Activated CD4-positive, alpha-beta memory T cell treated with anti-CD3 and anti-CD28 coated beads for 36 hours (primary cell): ENCODE measurements at regions not wholly inside any gene's neighbourhood (a gene's known extent, or its start where the extent isn't known, plus 50 kb on each side); places are given as distances from the start of the nearest gene placed in this dataset.

ENCODE experiments used
- CTCF ChIA-PET: fragments of 350-600 bp; sonication (Branson Sonifier 250); formaldehyde crosslinking; loops from one replicate; lab custom pipeline; 2021; ENCODE audit warnings: antibody characterized with exemption, inconsistent platforms; lab: Charles Lee
- POLR2A ChIA-PET: fragments of 350-600 bp; sonication (Branson Sonifier 250); formaldehyde crosslinking; loops from one replicate; lab custom pipeline; 2021; ENCODE audit warnings: antibody characterized with exemption; lab: Charles Lee
- DNase-seq: peaks from one replicate; pipeline ENCODE4 v3.0.0-alpha.2; 2020
- H3K27ac Mint-ChIP-seq: one replicate; pipeline ENCODE4 v1.8.0; 2021; ENCODE audit warnings: mixed read lengths
- H3K27me3 Mint-ChIP-seq: one replicate; pipeline ENCODE4 v1.8.0; 2021; ENCODE audit warnings: mixed read lengths
- H3K36me3 Mint-ChIP-seq: one replicate; pipeline ENCODE4 v1.8.0; 2021; ENCODE audit warnings: mixed read lengths
- H3K4me1 Mint-ChIP-seq: one replicate; pipeline ENCODE4 v1.8.0; 2021; ENCODE audit warnings: low read depth, mixed read lengths
- H3K4me3 Mint-ChIP-seq: one replicate; pipeline ENCODE4 v1.8.0; 2021; ENCODE audit warnings: mild to moderate bottlenecking, mixed read lengths
- H3K9me3 Mint-ChIP-seq: one replicate; pipeline ENCODE4 v1.8.0; 2021; ENCODE audit warnings: mixed read lengths
- intact Hi-C: fragments of 100-400 bp; cut with micrococcal nuclease; formaldehyde crosslinking; loops from one replicate; pipeline ENCODE4 v1.15.1; 2023

DNA sequence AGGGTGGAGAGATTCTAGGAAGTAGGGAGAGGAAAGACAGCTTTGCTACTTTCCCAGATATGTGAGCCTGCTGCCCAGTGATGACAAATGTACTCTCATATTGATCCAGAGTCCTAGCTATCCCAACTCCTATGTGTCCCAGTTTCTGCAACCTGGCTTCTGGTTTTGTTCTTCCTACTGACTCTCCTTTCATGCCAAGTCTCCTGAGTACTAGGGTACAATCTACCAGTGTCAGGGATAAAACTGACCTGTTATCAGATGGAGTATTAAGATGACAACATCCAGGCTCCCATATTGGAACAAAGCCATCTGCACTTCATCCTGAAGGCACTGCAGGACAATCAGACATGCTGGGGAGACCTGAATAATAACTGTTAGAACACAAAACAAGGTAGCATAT, 233.7 kb upstream of the PHYHIPL start:
- intact Hi-C loops: no loop called here
- H3K27ac Mint-ChIP-seq: no peak overlapping the region

DNA sequence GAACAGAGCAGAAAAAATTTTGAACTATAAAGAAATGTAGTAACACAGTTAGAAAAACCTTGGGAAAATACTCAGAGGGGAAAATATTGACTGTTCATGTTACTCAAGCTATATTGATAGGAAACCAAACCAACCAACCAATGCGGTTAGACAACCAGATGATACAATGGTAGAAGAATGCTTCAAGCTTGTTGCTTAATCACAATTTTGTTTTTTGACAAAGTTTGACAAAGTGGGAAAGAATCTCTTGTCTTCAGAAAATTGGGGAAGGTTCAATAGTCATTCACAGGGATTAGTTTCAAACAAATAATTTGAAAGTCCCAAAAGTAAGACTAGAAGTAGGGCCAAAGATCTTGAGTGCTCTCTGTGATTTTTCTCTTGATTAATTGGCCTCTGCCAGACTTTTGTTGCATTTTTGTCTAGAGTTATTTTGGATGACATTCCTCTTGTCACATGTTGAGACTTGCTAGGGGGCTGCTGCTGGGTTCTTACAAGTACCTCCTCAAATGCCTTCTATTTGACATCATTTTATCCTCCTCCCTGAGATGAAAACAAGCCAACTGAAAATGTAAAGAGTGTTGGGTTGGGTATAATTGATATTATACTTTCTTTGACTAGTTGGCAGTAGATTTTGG, 233.1 kb upstream of the PHYHIPL start:
- CTCF ChIA-PET: interaction anchor here (1.1 kb wide), 1 partner anchor 8 kb away, joined by 3 read pairs; no protein-coding TSS in a partner anchor
- H3K27ac Mint-ChIP-seq: no peak overlapping the region
- intact Hi-C loops: no loop called here
- H3K9me3 Mint-ChIP-seq: no peaks in the 10 kb centered on the region
- POLR2A ChIA-PET: no interaction called here
- H3K27me3 Mint-ChIP-seq: no peaks in the 10 kb centered on the region
- DNase-seq: no peak
- no peaks in the 10 kb centered on the region for H3K4me1 Mint-ChIP-seq
- H3K4me3 Mint-ChIP-seq: no peak overlapping the region
- H3K36me3 Mint-ChIP-seq: no peaks in the 10 kb centered on the region

More for the DNA sequence above, 233.7 kb upstream of the PHYHIPL start:
- H3K27me3 Mint-ChIP-seq: no peaks in the 10 kb centered on the region
- ChIA-PET CTCF (interaction anchor here (1.1 kb wide), 1 partner anchor 9 kb away, joined by 3 read pairs; no protein-coding TSS in a partner anchor), POLR2A (no interaction called here)
- no peak overlapping the region for H3K4me3 Mint-ChIP-seq
- H3K36me3 Mint-ChIP-seq: no peaks in the 10 kb centered on the region
- H3K4me1 Mint-ChIP-seq: no peaks in the 10 kb centered on the region
- H3K9me3 Mint-ChIP-seq: no peaks in the 10 kb centered on the region
- DNase-seq: no peak

DNA sequence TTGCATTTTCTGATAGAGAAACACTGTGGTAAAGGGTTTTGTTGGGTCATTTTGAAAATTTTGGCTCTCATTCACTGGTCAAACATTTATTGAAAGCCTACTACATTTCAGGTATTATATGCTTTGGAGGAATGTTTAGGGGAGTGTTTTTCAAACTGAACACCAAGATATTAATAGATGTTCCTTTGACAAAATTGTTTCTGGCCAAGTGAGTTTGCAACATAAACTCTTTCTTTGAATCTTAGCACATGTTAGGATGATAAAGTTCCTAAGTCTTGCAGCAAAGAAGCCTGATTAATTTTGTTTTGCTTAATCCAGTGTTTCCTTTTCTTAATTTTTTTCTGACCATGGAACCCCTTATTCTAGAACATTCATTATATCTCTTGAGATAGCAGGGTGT, 232.5 kb upstream of the PHYHIPL start:
- intact Hi-C loops: no loop called here
- Mint-ChIP-seq H3K4me3 (no peak overlapping the region), H3K9me3 (no peaks in the 10 kb centered on the region), H3K4me1 (no peaks in the 10 kb centered on the region), H3K27ac (no peak overlapping the region), H3K27me3 (no peaks in the 10 kb centered on the region), H3K36me3 (no peaks in the 10 kb centered on the region)
- CTCF ChIA-PET: no interaction called here
- DNase-seq: no peak
- POLR2A ChIA-PET: no interaction called here

DNA sequence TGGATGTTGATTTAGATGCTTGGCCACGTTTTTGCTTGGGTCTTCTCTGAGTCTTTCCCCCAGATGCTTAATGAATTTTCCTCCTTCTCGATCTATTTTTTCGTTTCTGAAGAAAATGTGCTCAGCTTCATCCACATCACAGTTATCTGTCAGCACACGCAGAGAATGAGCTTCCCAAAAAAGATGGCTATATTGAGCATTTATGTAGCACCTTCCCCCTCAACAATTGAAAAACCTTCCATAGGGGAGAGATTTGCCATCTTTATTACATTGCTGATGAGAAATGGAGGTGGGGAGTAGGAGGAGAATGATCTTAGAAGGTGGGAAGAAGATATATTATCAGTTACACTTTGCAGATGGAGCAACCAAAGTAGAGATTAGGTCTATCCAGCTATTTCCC, 228.1 kb upstream of the PHYHIPL start:
- no peak for DNase-seq
- CTCF ChIA-PET: interaction anchor here (0.5 kb wide), 1 partner anchor 1995 kb away, joined by 3 read pairs; no protein-coding TSS in a partner anchor
- intact Hi-C loops: no loop called here
- H3K36me3 Mint-ChIP-seq: no peaks in the 10 kb centered on the region
- no peaks in the 10 kb centered on the region for H3K4me1 Mint-ChIP-seq
- no peaks in the 10 kb centered on the region for H3K9me3 Mint-ChIP-seq
- H3K27me3 Mint-ChIP-seq: peaks cover 1% of the 10 kb centered on the region
- no peak overlapping the region for H3K27ac Mint-ChIP-seq
- POLR2A ChIA-PET: no interaction called here
- H3K4me3 Mint-ChIP-seq: no peak overlapping the region

DNA sequence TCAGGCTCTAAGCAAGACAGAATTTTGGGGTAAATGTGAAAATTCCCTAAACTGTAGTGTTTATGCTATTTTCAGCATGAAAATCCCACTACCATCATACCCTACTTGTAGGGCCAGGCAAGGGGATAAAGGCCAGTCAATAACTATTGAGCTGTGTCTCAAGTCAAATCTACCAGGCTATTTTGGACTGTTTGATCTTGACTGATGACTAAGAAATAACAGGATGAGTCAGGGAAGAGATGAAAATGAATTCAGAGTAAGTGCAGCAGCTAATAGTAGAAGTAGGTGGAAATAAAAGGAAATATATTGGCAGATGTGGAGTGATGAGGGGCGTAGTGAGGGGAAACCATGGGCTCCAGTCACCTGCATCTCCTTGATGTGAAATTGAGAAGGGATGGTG, 225.8 kb upstream of the PHYHIPL start:
- peaks cover 1% of the 10 kb centered on the region for H3K27me3 Mint-ChIP-seq
- H3K4me3 Mint-ChIP-seq: no peak overlapping the region
- ChIA-PET POLR2A (no interaction called here), CTCF (no interaction called here)
- no peak overlapping the region for H3K27ac Mint-ChIP-seq
- H3K9me3 Mint-ChIP-seq: no peaks in the 10 kb centered on the region
- no peak for DNase-seq
- intact Hi-C loops: no loop called here
- H3K4me1 Mint-ChIP-seq: no peaks in the 10 kb centered on the region
- H3K36me3 Mint-ChIP-seq: no peaks in the 10 kb centered on the region

DNA sequence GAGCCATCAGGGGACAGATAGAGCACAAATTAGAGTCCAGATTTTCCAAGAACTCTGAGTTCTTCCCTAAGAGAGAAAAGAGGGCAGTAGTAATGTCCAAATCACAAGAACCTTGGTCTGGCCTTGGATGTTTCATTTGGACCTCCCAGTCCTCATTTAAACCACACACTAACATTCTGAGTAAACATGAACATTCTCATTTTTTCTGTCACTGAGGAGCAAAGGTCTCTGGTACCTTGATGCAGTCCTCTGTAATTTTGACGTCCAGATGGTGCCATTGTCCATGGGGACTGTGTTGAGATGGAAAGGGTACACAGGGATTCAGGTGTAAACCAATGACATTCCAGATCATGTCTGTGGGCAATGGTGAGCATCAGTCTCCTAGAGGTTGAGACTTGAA, 225.4 kb upstream of the PHYHIPL start:
- CTCF ChIA-PET: interaction anchor here (1.2 to 1.7 kb wide), 2 partner anchors 44 to 671 kb away, joined by 3 to 7 read pairs; no protein-coding TSS in a partner anchor
- no peaks in the 10 kb centered on the region for H3K4me1 Mint-ChIP-seq

DNA sequence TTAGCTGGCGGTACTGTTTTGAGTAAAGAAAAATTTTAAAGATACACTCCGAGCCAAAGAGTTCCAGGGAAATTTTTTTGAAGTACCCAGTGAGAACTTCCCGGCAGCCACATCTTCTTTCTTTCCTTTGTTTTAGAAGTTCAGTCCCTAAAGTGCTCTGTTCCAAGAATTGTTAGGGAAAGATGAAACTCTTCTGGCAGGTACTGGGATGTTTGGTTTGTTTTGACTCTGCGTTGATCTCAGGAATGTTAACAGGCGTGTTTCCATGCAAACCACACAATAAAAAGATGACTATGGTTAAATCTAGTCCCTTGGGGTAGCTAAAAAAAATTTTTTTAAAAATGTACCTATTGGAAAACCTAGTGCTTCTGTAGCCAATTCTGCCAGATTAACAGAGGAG, 224.7 kb upstream of the PHYHIPL start:
- H3K4me3 Mint-ChIP-seq: no peak overlapping the region
- CTCF ChIA-PET: interaction anchor here (0.6 to 1.7 kb wide), 5 partner anchors 9 to 671 kb away, joined by 3 to 7 read pairs (median 3); no protein-coding TSS in a partner anchor
- peaks cover 1% of the 10 kb centered on the region for H3K27me3 Mint-ChIP-seq
- no peaks in the 10 kb centered on the region for H3K36me3 Mint-ChIP-seq
- H3K9me3 Mint-ChIP-seq: no peaks in the 10 kb centered on the region
- H3K27ac Mint-ChIP-seq: no peak overlapping the region
- no peak for DNase-seq
- intact Hi-C loops: loop anchor here (2.0 kb wide), 1 partner anchor 289 kb away; no protein-coding TSS in a partner anchor
- H3K4me1 Mint-ChIP-seq: no peaks in the 10 kb centered on the region
- POLR2A ChIA-PET: no interaction called here

More for the DNA sequence above, 225.4 kb upstream of the PHYHIPL start:
- Mint-ChIP-seq H3K27ac (no peak overlapping the region), H3K4me3 (no peak overlapping the region), H3K9me3 (no peaks in the 10 kb centered on the region), H3K36me3 (no peaks in the 10 kb centered on the region), H3K27me3 (peaks cover 1% of the 10 kb centered on the region)
- POLR2A ChIA-PET: no interaction called here
- intact Hi-C loops: no loop called here
- DNase-seq: no peak

DNA sequence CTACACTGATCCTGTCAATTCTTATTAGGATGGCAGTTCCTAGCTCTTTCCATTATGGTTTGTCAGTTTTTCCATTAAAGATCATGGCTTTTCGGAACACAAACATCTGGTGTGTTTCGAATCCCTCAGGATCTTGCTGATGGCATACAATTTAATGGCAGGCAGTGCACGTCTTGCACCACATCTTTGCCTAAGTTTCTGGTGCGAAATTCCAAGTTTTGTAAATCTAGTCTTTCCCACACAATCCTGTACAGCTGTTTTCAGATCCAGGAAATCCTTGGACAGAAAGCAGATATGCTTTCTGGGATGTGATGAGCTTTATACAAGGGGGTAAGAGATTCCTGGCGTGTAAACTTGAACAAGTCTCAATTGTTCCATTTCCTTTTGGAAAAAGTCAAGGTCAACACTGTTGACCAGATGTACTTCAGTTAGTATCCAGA, 224.3 kb upstream of the PHYHIPL start:
- intact Hi-C loops: loop anchor here (2.0 kb wide), 1 partner anchor 289 kb away; no protein-coding TSS in a partner anchor
- DNase-seq: no peak
- no peak overlapping the region for H3K4me3 Mint-ChIP-seq
- H3K36me3 Mint-ChIP-seq: no peaks in the 10 kb centered on the region
- no peaks in the 10 kb centered on the region for H3K4me1 Mint-ChIP-seq
- peaks cover 1% of the 10 kb centered on the region for H3K27me3 Mint-ChIP-seq
- POLR2A ChIA-PET: no interaction called here
- CTCF ChIA-PET: interaction anchor here (0.6 to 1.7 kb wide), 5 partner anchors 10 to 670 kb away, joined by 3 to 7 read pairs (median 3); no protein-coding TSS in a partner anchor
- no peaks in the 10 kb centered on the region for H3K9me3 Mint-ChIP-seq
- H3K27ac Mint-ChIP-seq: no peak overlapping the region

DNA sequence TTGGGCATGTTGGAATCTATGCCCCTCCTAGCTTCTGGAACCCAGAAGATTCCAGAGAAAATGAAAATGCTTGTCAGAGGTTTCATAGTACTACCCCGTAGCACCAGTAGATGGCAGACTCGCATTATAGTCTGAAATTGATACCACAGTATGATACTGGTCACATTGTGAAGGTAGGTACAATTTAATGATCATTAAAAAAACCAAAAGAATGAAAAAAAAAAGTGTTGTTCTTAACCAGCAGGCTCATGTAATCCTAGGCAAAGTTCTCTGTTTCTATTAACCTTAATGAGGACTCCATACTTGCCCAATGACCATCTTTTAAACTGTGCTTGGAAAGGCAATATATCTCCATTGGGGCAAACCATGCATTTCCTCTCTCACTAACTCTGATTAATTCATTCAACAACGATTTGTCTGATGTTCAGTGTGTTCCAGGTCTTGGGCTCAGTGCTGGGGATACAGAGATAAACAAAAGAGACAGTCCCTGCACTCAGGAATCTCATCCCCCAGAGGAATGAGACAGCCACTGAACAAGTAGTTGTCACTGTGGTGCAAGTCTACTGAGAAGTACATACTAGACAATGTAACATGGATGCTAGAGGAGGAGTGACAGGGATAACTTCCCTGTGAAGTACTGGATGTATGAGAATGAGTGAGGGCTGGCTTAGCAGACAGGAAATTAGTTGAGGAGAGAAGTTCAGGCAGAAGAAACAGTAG, 223.5 kb upstream of the PHYHIPL start:
- H3K9me3 Mint-ChIP-seq: no peaks in the 10 kb centered on the region
- H3K27me3 Mint-ChIP-seq: peaks cover 1% of the 10 kb centered on the region
- no peaks in the 10 kb centered on the region for H3K36me3 Mint-ChIP-seq
- no peak overlapping the region for H3K27ac Mint-ChIP-seq
- DNase-seq: no peak
- H3K4me3 Mint-ChIP-seq: no peak overlapping the region
- no peaks in the 10 kb centered on the region for H3K4me1 Mint-ChIP-seq
- POLR2A ChIA-PET: no interaction called here
- intact Hi-C loops: loop anchor here (2.0 kb wide), 1 partner anchor 288 kb away; no protein-coding TSS in a partner anchor
- CTCF ChIA-PET: interaction anchor here (1.6 kb wide), 1 partner anchor 670 kb away, joined by 7 read pairs; no protein-coding TSS in a partner anchor

DNA sequence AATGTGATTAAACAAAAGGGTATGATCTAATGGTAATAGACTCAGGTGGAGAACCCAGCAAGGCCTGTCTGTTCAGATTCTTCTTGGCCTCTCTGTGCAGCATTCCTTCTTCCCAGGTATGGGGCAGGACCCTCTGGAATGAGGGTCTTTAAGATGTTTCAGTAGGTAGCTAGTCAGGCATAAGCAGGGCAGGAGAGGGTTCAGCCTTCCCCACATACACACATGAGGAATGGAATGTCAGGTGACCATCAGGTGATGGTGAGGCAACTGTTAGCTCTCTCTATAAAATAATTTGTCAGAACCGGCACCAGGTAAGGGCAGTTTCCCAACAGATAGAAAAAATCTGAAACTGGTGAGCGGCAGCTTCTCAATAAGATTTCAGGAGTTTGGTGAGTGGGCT, 222.3 kb upstream of the PHYHIPL start:
- POLR2A ChIA-PET: no interaction called here
- Mint-ChIP-seq H3K9me3 (no peaks in the 10 kb centered on the region), H3K27ac (no peak overlapping the region), H3K4me1 (no peaks in the 10 kb centered on the region), H3K4me3 (no peak overlapping the region), H3K27me3 (peaks cover 1% of the 10 kb centered on the region), H3K36me3 (no peaks in the 10 kb centered on the region)
- CTCF ChIA-PET: interaction anchor here (1.6 kb wide), 1 partner anchor 669 kb away, joined by 7 read pairs; no protein-coding TSS in a partner anchor
- no peak for DNase-seq
- intact Hi-C loops: no loop called here

DNA sequence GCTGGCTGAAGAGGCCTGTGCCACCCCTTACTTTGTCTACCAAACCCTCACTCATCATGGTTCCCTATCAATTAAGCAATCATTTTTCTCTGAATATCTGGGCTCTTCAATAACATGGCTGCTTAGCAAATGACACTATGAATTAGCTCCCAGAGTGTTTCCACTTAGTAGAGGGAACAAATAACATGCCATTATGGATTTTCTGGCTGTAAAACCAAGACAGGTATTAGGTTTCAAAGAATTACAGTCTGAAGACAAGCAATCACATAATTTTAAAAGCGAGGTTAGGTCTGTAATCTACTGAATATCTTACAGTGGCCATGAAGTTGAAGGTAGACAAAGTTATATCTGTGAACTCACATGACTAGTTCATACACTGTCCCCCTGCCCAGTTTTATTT, 220.8 kb upstream of the PHYHIPL start:
- no peak overlapping the region for H3K27ac Mint-ChIP-seq
- no peak overlapping the region for H3K4me3 Mint-ChIP-seq
- H3K4me1 Mint-ChIP-seq: no peaks in the 10 kb centered on the region
- no peak for DNase-seq
- ChIA-PET POLR2A (no interaction called here), CTCF (no interaction called here)
- peaks cover 1% of the 10 kb centered on the region for H3K27me3 Mint-ChIP-seq
- no peaks in the 10 kb centered on the region for H3K9me3 Mint-ChIP-seq
- intact Hi-C loops: no loop called here
- H3K36me3 Mint-ChIP-seq: no peaks in the 10 kb centered on the region

DNA sequence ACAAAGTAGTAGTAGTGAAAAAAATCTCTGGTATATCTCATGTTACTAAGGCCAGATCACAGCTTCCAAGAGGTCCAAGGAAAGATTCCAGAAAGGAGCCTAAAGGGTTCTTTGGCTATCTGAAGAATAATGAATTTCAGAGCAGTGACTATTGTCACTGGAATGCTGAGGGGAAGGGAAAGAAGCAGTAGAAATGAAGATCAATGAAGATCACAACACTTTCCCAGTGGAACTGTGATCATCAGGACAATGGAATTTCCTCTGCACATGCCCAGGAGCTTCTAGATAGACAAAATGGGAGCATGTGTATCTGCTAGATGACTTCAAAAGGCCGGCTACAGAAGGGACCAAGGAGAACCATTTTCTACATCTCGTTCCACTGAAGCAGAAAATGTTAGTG, 219.5 kb upstream of the PHYHIPL start:
- no peak overlapping the region for H3K27ac Mint-ChIP-seq
- peaks cover 1% of the 10 kb centered on the region for H3K27me3 Mint-ChIP-seq
- POLR2A ChIA-PET: no interaction called here
- no peak for DNase-seq
- no peak overlapping the region for H3K4me3 Mint-ChIP-seq
- H3K36me3 Mint-ChIP-seq: no peaks in the 10 kb centered on the region
- H3K4me1 Mint-ChIP-seq: no peaks in the 10 kb centered on the region
- CTCF ChIA-PET: no interaction called here
- intact Hi-C loops: no loop called here
- H3K9me3 Mint-ChIP-seq: no peaks in the 10 kb centered on the region
